ENCODE measurements at regions not wholly inside any gene's neighbourhood (a gene's known extent, or its start where the extent isn't known, plus 50 kb on each side); places are given as distances from the start of the nearest gene placed in this dataset.

DNA sequence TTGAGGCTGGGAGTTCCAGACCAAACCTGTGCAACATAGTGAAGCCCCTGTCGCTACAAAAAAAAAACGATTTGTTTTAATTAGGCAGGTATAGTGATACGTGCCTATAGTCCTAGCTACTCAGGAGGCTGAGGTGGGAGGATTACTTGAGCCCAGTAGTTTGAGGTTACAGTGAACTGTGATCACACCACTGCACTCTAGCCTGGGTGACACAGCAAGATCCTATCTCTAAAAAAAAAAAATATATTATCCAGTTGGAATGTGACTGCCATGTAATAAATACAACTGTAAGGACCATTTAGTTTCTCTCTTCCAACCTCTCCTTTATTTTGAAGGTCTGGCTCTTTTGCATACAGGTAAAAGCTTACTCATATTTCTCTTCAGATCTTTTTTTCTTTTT, 571.5 kb downstream of the UTRN start:
- 95% methylated on average over 3 of the region's 3 CpGs; no CpG with 5 or more reads in 1 of the 2 experiments for WGBS, 2 experiments (ENCODE audit: extremely low coverage in 1 of 2, insufficient coverage in 1 of 2, insufficient read length in 1 of 2, insufficient replicate concordance in 2 of 2, low coverage in 1 of 2, low lambda C conversion rate in 2 of 2, missing lambda C conversion rate in 1 of 2)
- no peaks in the 10 kb centered on the region for H3K79me2 ChIP-seq (ENCODE audit: control insufficient read depth in 1 of 2, insufficient read depth in 2 of 2, low read length in 2 of 2)
- H2BK120ac ChIP-seq (replicated peaks; ENCODE audit: low read depth, low read length), result no peak overlapping the region
- DNase-seq (ENCODE audit: low read depth in 1 of 2, low spot score in 2 of 2) (no peak), FAIRE-seq (no peak)
- H3K36me3 ChIP-seq (ENCODE audit: control insufficient read depth in 2 of 4, insufficient read depth in 4 of 4, low read length in 3 of 4), result peaks cover 0 to 5% (median 0%) of the 10 kb centered on the region in 4 experiments; a peak in 1 of 8 replicates
- H3K56ac ChIP-seq (replicated peaks; ENCODE audit: insufficient read length, low read depth, low read length), result no peak overlapping the region
- no peak overlapping the region for H2BK20ac ChIP-seq (ENCODE audit: low read length)
- no peak overlapping the region for H4K91ac ChIP-seq (replicated peaks; ENCODE audit: insufficient read length, low read length)
- no peak overlapping the region for H2AFZ ChIP-seq (ENCODE audit: low read length)
- H3K27me3 ChIP-seq (replicated peaks in 1 of 4; ENCODE audit: control insufficient read depth in 3 of 4, extremely low read depth in 1 of 4, insufficient read depth in 3 of 4, low read length in 3 of 4), result no peaks in the 10 kb centered on the region
- H3K4ac ChIP-seq (replicated peaks; ENCODE audit: insufficient read length, low read depth, low read length), result no peak overlapping the region
- no peak overlapping the region for H3K14ac ChIP-seq (ENCODE audit: insufficient read length)
- no peaks in the 10 kb centered on the region for H3K23me2 ChIP-seq (ENCODE audit: low read depth, low read length)
- no peak overlapping the region for H3K9ac ChIP-seq (replicated peaks in 1 of 4; ENCODE audit: extremely low read depth in 1 of 4, low read depth in 3 of 4, low read length in 3 of 4)
- H3K79me1 ChIP-seq (ENCODE audit: low read depth, low read length), result no peaks in the 10 kb centered on the region
- H3K27ac ChIP-seq (ENCODE audit: low read depth, low read length), result no peak overlapping the region
- H4K5ac ChIP-seq (ENCODE audit: insufficient read length, low read depth, low read length), result no peak overlapping the region
- H4K8ac ChIP-seq (ENCODE audit: extremely low read depth, insufficient read depth, low read length), result no peak overlapping the region
- H3K23ac ChIP-seq (ENCODE audit: insufficient read length), result no peak overlapping the region
- H4K20me1 ChIP-seq (replicated peaks in 1 of 2; ENCODE audit: control insufficient read depth in 1 of 2, insufficient read depth in 2 of 2, low read length in 2 of 2), result no peaks in the 10 kb centered on the region
- H2BK12ac ChIP-seq (ENCODE audit: low read depth, low read length), result no peak overlapping the region
- no peak overlapping the region for H2BK5ac ChIP-seq (ENCODE audit: low read depth, low read length)
- ChIA-PET CTCF (ENCODE audit: partially characterized antibody) (interaction anchor here (0.6 to 2.0 kb wide), 2 partner anchors 18 to 190 kb away, joined by 4 to 5 read pairs; no protein-coding TSS in a partner anchor), POLR2A (ENCODE audit: partially characterized antibody) (interaction anchor here (0.6 kb wide), 3 partner anchors 42 to 929 kb away, joined by 3 to 4 read pairs (median 3); no protein-coding TSS in a partner anchor)
- no peak overlapping the region for H3K18ac ChIP-seq (ENCODE audit: extremely low read depth, low read length)
- no peaks in the 10 kb centered on the region for H3K4me1 ChIP-seq (replicated peaks in 1 of 4; ENCODE audit: control insufficient read depth in 3 of 4, insufficient read depth in 4 of 4, low read length in 3 of 4)
- H3K4me3 ChIP-seq (ENCODE audit: extremely low read depth in 1 of 4, insufficient read depth in 2 of 4, low read depth in 3 of 4, low read length in 4 of 4), result no peak overlapping the region
- H2AK5ac ChIP-seq (ENCODE audit: low read depth, low read length), result no peak overlapping the region
- no peak overlapping the region for H3K4me2 ChIP-seq (ENCODE audit: insufficient read depth in 1 of 2, low read depth in 2 of 2, low read length in 2 of 2)
- no peak overlapping the region for H2BK15ac ChIP-seq (ENCODE audit: low read length)
- TF ChIP-seq, protein P1, sequence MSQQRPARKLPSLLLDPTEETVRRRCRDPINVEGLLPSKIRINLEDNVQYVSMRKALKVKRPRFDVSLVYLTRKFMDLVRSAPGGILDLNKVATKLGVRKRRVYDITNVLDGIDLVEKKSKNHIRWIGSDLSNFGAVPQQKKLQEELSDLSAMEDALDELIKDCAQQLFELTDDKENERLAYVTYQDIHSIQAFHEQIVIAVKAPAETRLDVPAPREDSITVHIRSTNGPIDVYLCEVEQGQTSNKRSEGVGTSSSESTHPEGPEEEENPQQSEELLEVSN (IDR thresholded peaks at IDR 0.05), result no peak
- no peak for TF ChIP-seq RXRA (IDR thresholded peaks at IDR 0.05; ENCODE audit: insufficient read depth, low read depth, low read length)
- TF ChIP-seq POLR2A (IDR thresholded peaks at IDR 0.05; ENCODE audit: control extremely low read depth in 1 of 2, low read depth in 2 of 2, low read length in 2 of 2), result no peak
- TF ChIP-seq CEBPB (IDR thresholded peaks at IDR 0.05; ENCODE audit: low read depth, low read length), result no peak
- TF ChIP-seq KDM5A (IDR thresholded peaks at IDR 0.05; ENCODE audit: low read length), result no peak
- TF ChIP-seq CHD2 (IDR thresholded peaks at IDR 0.05; ENCODE audit: low read length), result no peak
- no peak for TF ChIP-seq TAF1 (IDR thresholded peaks at IDR 0.05; ENCODE audit: low read depth, low read length)
- no peak for TF ChIP-seq BACH1 (IDR thresholded peaks at IDR 0.05; ENCODE audit: low read length)
- no peak for TF ChIP-seq ZNF274 (IDR thresholded peaks at IDR 0.05; ENCODE audit: borderline replicate concordance, extremely low read depth, low read length)
- TF ChIP-seq NANOG (IDR thresholded peaks at IDR 0.05; ENCODE audit: insufficient read depth, low read depth, low read length, poor library complexity, severe bottlenecking), result no peak
- no peak for TF ChIP-seq CREB1 (IDR thresholded peaks at IDR 0.05)
- TF ChIP-seq SIRT6 (IDR thresholded peaks at IDR 0.05; ENCODE audit: low read length), result no peak
- no peak for TF ChIP-seq KDM1A (IDR thresholded peaks at IDR 0.05; ENCODE audit: borderline replicate concordance, low read length)
- H3K9me3 ChIP-seq (ENCODE audit: insufficient read depth in 2 of 2, low read depth in 1 of 2, low read length in 1 of 2), result no peaks in the 10 kb centered on the region

Measured in H1 (cell line).